A673 (cell line): ENCODE measurements at regions not wholly inside any gene's neighbourhood (a gene's known extent, or its start where the extent isn't known, plus 50 kb on each side); places are given as distances from the start of the nearest gene placed in this dataset.

Experiments used
- BruUV-seq: library from RNA; stranded (reverse); fragments of 400-500 nt; replicated peaks from 2 replicates; lab custom pipeline; 2021; lab: Mats Ljungman, UMichigan
- CTCF ChIA-PET: fragments of 300-600 bp; sonication (Branson Sonifier 250); formaldehyde crosslinking; loops from one replicate; lab custom pipeline; 2022; ENCODE audit warnings: antibody characterized with exemption; lab: Charles Lee
- POLR2A ChIA-PET: fragments of 300-600 bp; sonication (Branson Sonifier 250); formaldehyde crosslinking; loops from one replicate; lab custom pipeline; 2022; ENCODE audit warnings: antibody characterized with exemption; ENCODE audit not compliant: low non-redundant PET; lab: Charles Lee
- DNase-seq: peaks from one replicate; pipeline ENCODE4 v3.0.0-alpha.2; 2015; ENCODE audit warnings: low spot score
- H3K27ac ChIP-seq: fragments of 200-600 bp; sonication (generic); 2 replicates; pipeline ENCODE4 v1.5.1; 2016; ENCODE audit warnings: mixed run types, low read depth, mild to moderate bottlenecking, mixed read lengths, antibody characterized with exemption, low read length; ENCODE audit not compliant: poor library complexity, severe bottlenecking
- H3K27me3 ChIP-seq: fragments of 200-600 bp; sonication (generic); replicated peaks from 2 replicates; pipeline ENCODE4 v1.6.1; 2017; ENCODE audit warnings: mixed run types, low read depth, mild to moderate bottlenecking, mixed read lengths, antibody characterized with exemption, low read length; ENCODE audit not compliant: insufficient read depth, poor library complexity
- H3K36me3 ChIP-seq: fragments of 200-600 bp; sonication (generic); 2 replicates; pipeline ENCODE4 v1.6.1; 2016; ENCODE audit warnings: mixed run types, mild to moderate bottlenecking, mixed read lengths, antibody characterized with exemption, low read length; ENCODE audit not compliant: insufficient read depth, poor library complexity, severe bottlenecking
- H3K4me1 ChIP-seq: fragments of 200-600 bp; sonication (generic); 2 replicates; pipeline ENCODE4 v1.6.1; 2017; ENCODE audit warnings: mixed run types, mild to moderate bottlenecking, mixed read lengths, antibody characterized with exemption, low read length; ENCODE audit not compliant: insufficient read depth, poor library complexity, severe bottlenecking
- H3K4me3 ChIP-seq: fragments of 200-600 bp; sonication (generic); 2 replicates; pipeline ENCODE4 v1.5.1; 2016; ENCODE audit warnings: low read depth, mixed run types, mild to moderate bottlenecking, mixed read lengths, low read length; ENCODE audit not compliant: poor library complexity, severe bottlenecking
- H3K9me3 ChIP-seq: fragments of 200-600 bp; sonication (generic); 2 replicates; pipeline ENCODE4 v1.6.1; 2016; ENCODE audit warnings: mixed run types, low read depth, mild to moderate bottlenecking, mixed read lengths, antibody characterized with exemption, low read length; ENCODE audit not compliant: poor library complexity, severe bottlenecking
- EZH2 ChIP-seq: fragments of 200-600 bp; sonication (generic); IDR thresholded peaks from 2 replicates; pipeline ENCODE4 v1.6.1; 2017; ENCODE audit warnings: borderline replicate concordance, low read depth, mild to moderate bottlenecking, mixed read lengths, antibody characterized with exemption, low read length; ENCODE audit not compliant: poor library complexity, severe bottlenecking
- intact Hi-C: fragments of 100-400 bp; cut with micrococcal nuclease; formaldehyde crosslinking; loops from one replicate; pipeline ENCODE4 v1.10.0; 2022; ENCODE audit not compliant: unreplicated experiment
- TF ChIP-seq, protein P1 (sequence below): fragments of 300-800, 200-600 bp; sonication (generic); conservative IDR thresholded peaks from 2 replicates; pipeline ENCODE4 v1.5.1; 2017; ENCODE audit warnings: low read depth, mild to moderate bottlenecking, antibody characterized with exemption, low read length, moderate library complexity, mixed read lengths

DNA sequence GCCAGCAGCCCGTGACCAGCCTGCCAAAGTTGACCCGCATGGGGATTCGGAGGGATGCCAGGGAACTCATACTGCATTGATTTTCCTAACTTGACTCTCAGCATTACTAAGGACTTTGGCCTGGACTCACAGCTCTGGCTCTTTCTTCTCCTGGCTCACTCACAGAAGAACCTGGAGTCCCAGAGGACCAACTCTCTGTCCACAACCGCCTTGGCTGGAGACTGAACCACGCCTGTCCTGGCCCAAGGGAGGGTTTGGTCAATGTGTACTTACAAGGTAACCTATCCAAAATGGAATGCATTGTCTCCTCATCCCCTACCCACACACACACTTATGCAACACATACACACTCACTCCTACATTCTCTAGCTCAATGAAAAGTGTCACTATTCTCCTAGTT lies 135.6 kb upstream of the KLHL29 start:
- ChIA-PET POLR2A (no interaction called here), CTCF (no interaction called here)
- intact Hi-C loops = no loop called here
- BruUV-seq = no TSS peak
- Histone ChIP-seq H3K27ac (no peak overlapping the region), H3K36me3 (no peaks in the 10 kb centered on the region), H3K4me1 (no peaks in the 10 kb centered on the region), H3K4me3 (no peak overlapping the region), H3K27me3 (peaks cover 53% of the 10 kb centered on the region), H3K9me3 (no peaks in the 10 kb centered on the region)
- no peak for DNase-seq
- no peak for TF ChIP-seq EZH2
- TF ChIP-seq, protein P1, sequence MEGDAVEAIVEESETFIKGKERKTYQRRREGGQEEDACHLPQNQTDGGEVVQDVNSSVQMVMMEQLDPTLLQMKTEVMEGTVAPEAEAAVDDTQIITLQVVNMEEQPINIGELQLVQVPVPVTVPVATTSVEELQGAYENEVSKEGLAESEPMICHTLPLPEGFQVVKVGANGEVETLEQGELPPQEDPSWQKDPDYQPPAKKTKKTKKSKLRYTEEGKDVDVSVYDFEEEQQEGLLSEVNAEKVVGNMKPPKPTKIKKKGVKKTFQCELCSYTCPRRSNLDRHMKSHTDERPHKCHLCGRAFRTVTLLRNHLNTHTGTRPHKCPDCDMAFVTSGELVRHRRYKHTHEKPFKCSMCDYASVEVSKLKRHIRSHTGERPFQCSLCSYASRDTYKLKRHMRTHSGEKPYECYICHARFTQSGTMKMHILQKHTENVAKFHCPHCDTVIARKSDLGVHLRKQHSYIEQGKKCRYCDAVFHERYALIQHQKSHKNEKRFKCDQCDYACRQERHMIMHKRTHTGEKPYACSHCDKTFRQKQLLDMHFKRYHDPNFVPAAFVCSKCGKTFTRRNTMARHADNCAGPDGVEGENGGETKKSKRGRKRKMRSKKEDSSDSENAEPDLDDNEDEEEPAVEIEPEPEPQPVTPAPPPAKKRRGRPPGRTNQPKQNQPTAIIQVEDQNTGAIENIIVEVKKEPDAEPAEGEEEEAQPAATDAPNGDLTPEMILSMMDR = no peak

DNA sequence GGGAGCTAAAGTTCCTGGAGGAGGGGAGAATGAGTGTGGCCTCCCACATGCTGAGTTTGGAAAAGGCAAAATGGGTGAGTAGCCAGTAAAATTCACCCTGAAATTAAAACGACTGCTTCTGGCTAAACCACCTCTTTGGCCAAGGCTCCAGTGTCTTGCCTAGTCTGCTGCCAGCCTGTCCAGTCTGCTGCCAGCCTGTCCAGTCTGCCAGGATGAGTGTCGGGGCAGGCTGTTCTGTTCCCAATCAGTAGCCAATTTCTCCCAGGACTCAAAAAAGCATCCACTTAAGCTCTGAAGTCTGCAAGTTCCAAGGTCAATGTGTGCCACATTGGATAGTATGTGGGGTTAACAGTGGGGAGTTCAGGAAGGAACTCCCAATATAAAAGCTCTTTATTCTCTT lies 134.6 kb upstream of the KLHL29 start:
- Histone ChIP-seq H3K9me3 (no peaks in the 10 kb centered on the region), H3K27me3 (peaks cover 52% of the 10 kb centered on the region), H3K4me1 (no peaks in the 10 kb centered on the region), H3K4me3 (no peak overlapping the region), H3K36me3 (no peaks in the 10 kb centered on the region), H3K27ac (no peak overlapping the region)
- BruUV-seq = no TSS peak
- ChIA-PET POLR2A (no interaction called here), CTCF (no interaction called here)
- DNase-seq = no peak
- intact Hi-C loops = no loop called here
- TF ChIP-seq EZH2 = no peak
- TF ChIP-seq, protein P1 = no peak

DNA sequence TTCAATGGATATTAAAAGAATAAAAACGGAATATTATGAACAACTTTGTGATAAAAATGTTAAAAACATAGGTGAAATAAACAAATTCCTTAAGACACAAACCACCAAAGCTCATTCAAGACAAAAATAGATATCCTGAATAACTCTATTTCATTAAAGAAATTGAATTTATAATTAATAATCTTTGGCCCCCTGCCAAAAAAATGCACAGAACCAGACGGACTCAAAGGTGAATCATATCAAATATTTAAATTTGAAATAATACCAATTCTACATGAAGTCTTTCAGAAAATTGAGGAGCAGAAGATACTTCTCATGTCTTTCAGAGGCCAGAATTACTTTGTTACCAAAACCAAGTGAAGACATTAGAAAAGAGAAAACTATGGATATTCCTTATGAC lies 128.3 kb upstream of the KLHL29 start:
- ChIA-PET POLR2A (no interaction called here), CTCF (no interaction called here)
- Histone ChIP-seq H3K4me3 (no peak overlapping the region), H3K27me3 (peaks cover 68% of the 10 kb centered on the region), H3K4me1 (no peaks in the 10 kb centered on the region), H3K36me3 (no peaks in the 10 kb centered on the region), H3K9me3 (no peaks in the 10 kb centered on the region), H3K27ac (no peak overlapping the region)
- BruUV-seq = no TSS peak
- intact Hi-C loops = no loop called here
- TF ChIP-seq EZH2 = no peak
- TF ChIP-seq, protein P1 = no peak
- DNase-seq = no peak
